ENCODE measurements at regions not wholly inside any gene's neighbourhood (a gene's known extent, or its start where the extent isn't known, plus 50 kb on each side); places are given as distances from the start of the nearest gene placed in this dataset.

DNA sequence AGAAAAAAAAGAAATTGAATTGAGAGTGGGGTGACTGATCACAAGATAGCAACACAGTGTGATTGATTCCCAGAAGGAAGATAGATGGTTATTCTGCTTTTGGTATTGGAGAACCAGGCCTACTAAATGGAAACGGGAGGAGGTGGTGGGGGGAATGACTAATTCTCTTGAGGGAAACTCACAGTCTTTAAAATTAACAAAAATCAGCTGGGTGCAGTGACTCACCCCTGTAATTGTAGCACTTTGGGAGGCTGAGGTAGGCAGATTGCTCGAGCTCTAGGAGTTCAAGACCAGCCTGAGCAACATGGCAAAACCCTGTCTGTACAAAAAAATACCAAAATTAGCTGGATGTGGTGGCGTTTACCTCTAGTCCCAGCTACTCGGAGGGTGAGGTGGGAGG is 134.6 kb upstream of the PDE4B start:
- TF ChIP-seq CTCF (IDR thresholded peaks at IDR 0.05; ENCODE audit: extremely low read depth, insufficient read depth, missing control alignments): no peak
- in situ Hi-C loops (cut with MboI; ENCODE audit: low pct_unique_long_range_greater_than_20kb, low sequenced_read_pairs, unreplicated experiment): no loop called here
- no peak for DNase-seq (ENCODE audit: low spot score)

- no peak for DNase-seq (ENCODE audit: low spot score)
- no peak for TF ChIP-seq CTCF (IDR thresholded peaks at IDR 0.05; ENCODE audit: extremely low read depth, insufficient read depth, missing control alignments)
- in situ Hi-C loops (cut with MboI; ENCODE audit: low pct_unique_long_range_greater_than_20kb, low sequenced_read_pairs, unreplicated experiment): no loop called here
Measured at GRCh38 chr1:65668368-65668767, 124.3 kb upstream of the PDE4B start.

DNA sequence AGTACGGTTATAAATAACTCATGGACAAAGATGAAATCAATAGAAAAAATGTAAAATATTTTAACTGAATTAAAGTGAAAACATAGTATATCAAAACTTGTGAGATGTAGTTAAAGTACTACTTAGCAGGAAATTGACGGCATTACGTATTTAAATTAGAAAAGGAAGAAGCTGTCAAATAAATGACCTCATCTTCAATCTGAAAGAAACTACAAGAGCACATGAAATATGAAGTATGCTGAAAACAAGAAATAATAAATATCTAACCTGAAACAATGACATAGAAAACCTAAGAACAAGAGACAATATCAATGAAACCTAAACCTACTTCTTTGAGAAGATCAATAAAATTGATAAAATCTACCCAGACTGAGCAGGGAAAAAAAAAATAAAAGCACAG is 122.2 kb upstream of the PDE4B start:
- no peak for TF ChIP-seq CTCF (IDR thresholded peaks at IDR 0.05; ENCODE audit: extremely low read depth, insufficient read depth, missing control alignments)
- no peak for DNase-seq (ENCODE audit: low spot score)
- in situ Hi-C loops (cut with MboI; ENCODE audit: low pct_unique_long_range_greater_than_20kb, low sequenced_read_pairs, unreplicated experiment): no loop called here

GRCh38 chr1:65674522-65674921 is 118.2 kb upstream of the PDE4B start:
- no peak for DNase-seq (ENCODE audit: low spot score)
- in situ Hi-C loops (cut with MboI; ENCODE audit: low pct_unique_long_range_greater_than_20kb, low sequenced_read_pairs, unreplicated experiment): no loop called here
- TF ChIP-seq CTCF (IDR thresholded peaks at IDR 0.05; ENCODE audit: extremely low read depth, insufficient read depth, missing control alignments): no peak

GRCh38 chr1:65679773-65680172 is 112.9 kb upstream of the PDE4B start:
- DNase-seq (ENCODE audit: low spot score): no peak
- in situ Hi-C loops (cut with MboI; ENCODE audit: low pct_unique_long_range_greater_than_20kb, low sequenced_read_pairs, unreplicated experiment): loop anchor here (25.0 kb wide), 2 partner anchors 442 to 617 kb away; no protein-coding TSS in a partner anchor
- TF ChIP-seq CTCF (IDR thresholded peaks at IDR 0.05; ENCODE audit: extremely low read depth, insufficient read depth, missing control alignments): no peak

- TF ChIP-seq CTCF (IDR thresholded peaks at IDR 0.05; ENCODE audit: extremely low read depth, insufficient read depth, missing control alignments): no peak
- DNase-seq (ENCODE audit: low spot score): no peak
- in situ Hi-C loops (cut with MboI; ENCODE audit: low pct_unique_long_range_greater_than_20kb, low sequenced_read_pairs, unreplicated experiment): loop anchor here (25.0 kb wide), 2 partner anchors 444 to 619 kb away; no protein-coding TSS in a partner anchor
Measured at GRCh38 chr1:65681096-65681495, 111.6 kb upstream of the PDE4B start.
